B cell (primary cell): ENCODE measurements at regions not wholly inside any gene's neighbourhood (a gene's known extent, or its start where the extent isn't known, plus 50 kb on each side); places are given as distances from the start of the nearest gene placed in this dataset.

Experiments used
- ATAC-seq: fragments of 200-7000 bp; cut with Tn5 transposase; one replicate; pipeline ENCODE4 v1.10.0; 2021; ENCODE audit warnings: low read depth, mild to moderate bottlenecking, moderate number of reproducible peaks, moderate library complexity
- CTCF ChIA-PET: fragments of 350-600 bp; sonication (Branson Sonifier 250); formaldehyde crosslinking; loops from one replicate; lab custom pipeline; 2021; ENCODE audit warnings: antibody characterized with exemption, inconsistent platforms; lab: Charles Lee
- POLR2A ChIA-PET: fragments of 350-600 bp; sonication (Branson Sonifier 250); formaldehyde crosslinking; loops from one replicate; lab custom pipeline; 2021; ENCODE audit warnings: antibody characterized with exemption; lab: Charles Lee
- DNase-seq: peaks from one replicate; pipeline ENCODE4 v3.0.0; 2013
- H2AFZ ChIP-seq: 2 replicates; pipeline ENCODE4 v1.6.1; 2012; ENCODE audit warnings: mild to moderate bottlenecking, low read depth, low read length; ENCODE audit not compliant: insufficient read depth, poor library complexity, severe bottlenecking
- H3K27ac ChIP-seq, 2 donors: 1 replicate in 1 of 2; 2 replicates in 1 of 2; pipeline ENCODE4 v1.5.1; 2012 to 2013; ENCODE audit warnings: low read length in 2 of 2, mild to moderate bottlenecking in 2 of 2, moderate library complexity in 1 of 2
- H3K27me3 ChIP-seq, 4 experiments: fragments of 200-600 bp in 1 of 4; sonication (generic) in 1 of 4; replicated peaks in 1 of 4; 1 replicate in 2 of 4; 2 replicates in 2 of 4; pipeline versions ENCODE4 v1.6.1 to v1.7.0; 2013 to 2016; ENCODE audit warnings: low read length in 3 of 4, mild to moderate bottlenecking in 2 of 4, mixed read lengths in 1 of 4, moderate library complexity in 1 of 4; ENCODE audit not compliant: insufficient read depth in 4 of 4, control insufficient read depth in 3 of 4; ENCODE audit errors: control extremely low read depth in 1 of 4
- H3K36me3 ChIP-seq, 2 experiments: replicated peaks in 1 of 2; 1 replicate in 1 of 2; 2 replicates in 1 of 2; pipeline versions ENCODE4 v1.6.1 to v1.7.1; 2013; ENCODE audit warnings: low read length in 1 of 2; ENCODE audit not compliant: insufficient read depth in 2 of 2, control insufficient read depth in 1 of 2; ENCODE audit errors: control extremely low read depth in 1 of 2, extremely low read depth in 1 of 2
- H3K4me1 ChIP-seq, 2 donors: fragments of 200-600 bp in 1 of 2; sonication (generic) in 1 of 2; 1 replicate in 1 of 2; 2 replicates in 1 of 2; pipeline versions ENCODE4 v1.5.1 to v1.6.1; 2013 to 2017; ENCODE audit warnings: low read length in 2 of 2; ENCODE audit not compliant: control insufficient read depth in 2 of 2, insufficient read depth in 2 of 2
- H3K4me2 ChIP-seq: replicated peaks from 2 replicates; pipeline ENCODE3; 2012; ENCODE audit warnings: mild to moderate bottlenecking, low read depth, low read length; ENCODE audit not compliant: poor library complexity, severe bottlenecking
- H3K4me3 ChIP-seq, 5 experiments: fragments of 200-600 bp in 1 of 5; sonication (generic) in 1 of 5; 1 replicate in 3 of 5; 2 replicates in 2 of 5; pipeline versions ENCODE4 v1.5.1 to v1.7.0; 2011 to 2016; ENCODE audit warnings: low read length in 4 of 5, mild to moderate bottlenecking in 4 of 5, low read depth in 2 of 5, control low read depth in 1 of 5, moderate library complexity in 1 of 5; ENCODE audit not compliant: insufficient read depth in 1 of 5; ENCODE audit errors: control extremely low read depth in 1 of 5, extremely low read depth in 1 of 5
- H3K79me2 ChIP-seq: fragments of 200-600 bp; sonication (generic); one replicate; pipeline ENCODE4 v1.6.0; 2016; ENCODE audit warnings: low read length; ENCODE audit not compliant: control insufficient read depth, insufficient read depth
- H3K9ac ChIP-seq: fragments of 200-600 bp; sonication (generic); 2 replicates; pipeline ENCODE4 v1.6.1; 2017; ENCODE audit warnings: mild to moderate bottlenecking, low read length, moderate library complexity
- H3K9me3 ChIP-seq, 3 donors: one replicate each; pipeline versions ENCODE4 v1.6.1 to v1.7.1; 2013; ENCODE audit warnings: low read length in 2 of 3; ENCODE audit not compliant: control insufficient read depth in 2 of 3, insufficient read depth in 1 of 3; ENCODE audit errors: control extremely low read depth in 1 of 3
- H4K20me1 ChIP-seq: 2 replicates; pipeline ENCODE4 v1.6.0; 2012; ENCODE audit warnings: mild to moderate bottlenecking, low read length; ENCODE audit not compliant: insufficient read depth, control insufficient read depth, poor library complexity, severe bottlenecking
- H3K27ac Mint-ChIP-seq: one replicate; pipeline ENCODE4 v1.8.0; 2021; ENCODE audit warnings: mixed read lengths
- H3K27me3 Mint-ChIP-seq: one replicate; pipeline ENCODE4 v1.8.0; 2021; ENCODE audit warnings: mixed read lengths
- H3K4me1 Mint-ChIP-seq: one replicate; pipeline ENCODE4 v1.8.0; 2021; ENCODE audit warnings: mixed read lengths
- H3K4me3 Mint-ChIP-seq: one replicate; pipeline ENCODE4 v1.8.0; 2021; ENCODE audit warnings: mixed read lengths
- H3K9me3 Mint-ChIP-seq: one replicate; pipeline ENCODE4 v1.8.0; 2022; ENCODE audit warnings: mixed read lengths; ENCODE audit not compliant: insufficient read depth
- CTCF ChIP-seq: fragments of 200-600 bp; IDR thresholded peaks from one replicate; pipeline ENCODE4 v1.8.0; 2022; ENCODE audit warnings: antibody characterized with exemption, mild to moderate bottlenecking
- EZH2 ChIP-seq: IDR thresholded peaks from 2 replicates; pipeline ENCODE4 v1.6.1; 2012; ENCODE audit warnings: borderline replicate concordance, low read depth, mild to moderate bottlenecking, moderate library complexity, low read length; ENCODE audit not compliant: insufficient read depth, poor library complexity, severe bottlenecking
- WGBS: methylation state at CpG from one replicate; pipeline ENCODE4 v1.1.5; 2013; ENCODE audit warnings: missing lambda C conversion rate; ENCODE audit not compliant: insufficient coverage; 5-methylcytosine and 5-hydroxymethylcytosine counted together
- intact Hi-C: fragments of 100-400 bp; cut with micrococcal nuclease; formaldehyde crosslinking; loops from one replicate; pipeline ENCODE4 v1.10.0; 2022

- WGBS = 69% methylated on average over 5 of the region's 5 CpGs
- Histone ChIP-seq H3K9me3 (peaks cover 0 to 18% (median 0%) of the 10 kb centered on the region in 3 donors), H3K27me3 (no peaks in the 10 kb centered on the region), H3K4me3 (no peak overlapping the region), H4K20me1 (no peaks in the 10 kb centered on the region), H3K79me2 (no peaks in the 10 kb centered on the region), H3K4me1 (no peaks in the 10 kb centered on the region), H3K36me3 (no peaks in the 10 kb centered on the region), H3K9ac (no peak overlapping the region), H2AFZ (no peak overlapping the region), H3K27ac (no peak overlapping the region), H3K4me2 (no peak overlapping the region)
- H3K4me1 Mint-ChIP-seq = no peaks in the 10 kb centered on the region
- H3K9me3 Mint-ChIP-seq = peaks cover 12% of the 10 kb centered on the region
- intact Hi-C loops = no loop called here
- H3K4me3 Mint-ChIP-seq = no peak overlapping the region
- no peaks in the 10 kb centered on the region for H3K27me3 Mint-ChIP-seq
- no peak for ATAC-seq
- ChIA-PET POLR2A (no interaction called here), CTCF (no interaction called here)
- TF ChIP-seq EZH2 = no peak
- no peak for TF ChIP-seq CTCF
- DNase-seq = no peak
- H3K27ac Mint-ChIP-seq = no peak overlapping the region
Measured at GRCh38 chr16:5315914-5316313, 218.3 kb upstream of the EEF2KMT start.

- TF ChIP-seq CTCF = no peak
- TF ChIP-seq EZH2 = no peak
- DNase-seq (no peak), ATAC-seq (no peak)
- H3K79me2 ChIP-seq = no peaks in the 10 kb centered on the region
- intact Hi-C loops = no loop called here
- H3K4me1 Mint-ChIP-seq = no peaks in the 10 kb centered on the region
- no peaks in the 10 kb centered on the region for H3K27me3 Mint-ChIP-seq
- WGBS = 83% methylated on average over 3 of the region's 4 CpGs
- H3K27ac Mint-ChIP-seq = no peak overlapping the region
- no peaks in the 10 kb centered on the region for H3K4me1 ChIP-seq
- no peak overlapping the region for H3K4me3 ChIP-seq
- no peak overlapping the region for H2AFZ ChIP-seq
- POLR2A ChIA-PET = no interaction called here
- H3K27me3 ChIP-seq = no peaks in the 10 kb centered on the region
- H3K4me2 ChIP-seq = no peak overlapping the region
- H3K9me3 ChIP-seq = peaks cover 0 to 10% (median 0%) of the 10 kb centered on the region in 3 donors
- CTCF ChIA-PET = no interaction called here
- H3K4me3 Mint-ChIP-seq = no peak overlapping the region
- no peak overlapping the region for H3K9ac ChIP-seq
- H3K36me3 ChIP-seq = no peaks in the 10 kb centered on the region
- H3K27ac ChIP-seq = no peak overlapping the region
- H3K9me3 Mint-ChIP-seq = peaks cover 7% of the 10 kb centered on the region
- H4K20me1 ChIP-seq = no peaks in the 10 kb centered on the region
Measured at GRCh38 chr16:5314377-5314776, 216.8 kb upstream of the EEF2KMT start.
